HEK293T (cell line): ENCODE measurements at regions not wholly inside any gene's neighbourhood (a gene's known extent, or its start where the extent isn't known, plus 50 kb on each side); places are given as distances from the start of the nearest gene placed in this dataset.
"Not testable (repeated sequence)": the region's sequence is repeated elsewhere in the genome, so short reads cannot be mapped to it uniquely, and the experiment has no call there.

Experiments
- CTCF ChIA-PET: fragments of 350-600 bp; formaldehyde crosslinking; extraction: SDS; loops from one replicate; lab custom pipeline; 2021; ENCODE audit warnings: antibody characterized with exemption, inconsistent platforms; lab: Yijun Ruan, JAX
- POLR2A ChIA-PET: fragments of 350-600 bp; formaldehyde crosslinking; extraction: SDS; loops from one replicate; lab custom pipeline; 2020; ENCODE audit warnings: antibody characterized with exemption, inconsistent platforms; lab: Yijun Ruan, JAX
- DNase-seq: peaks from one replicate; pipeline ENCODE4 v3.0.0; 2012; ENCODE audit warnings: mixed read lengths; ENCODE audit errors: extremely low spot score
- ARNT ChIP-seq: fragments of 450-650 bp; IDR thresholded peaks from 2 replicates; pipeline ENCODE4 v1.6.1; 2017; ENCODE audit warnings: mild to moderate bottlenecking
- BHLHE40 ChIP-seq: fragments of 450-650 bp; IDR thresholded peaks from 2 replicates; pipeline ENCODE4 v1.6.1; 2016; ENCODE audit warnings: mild to moderate bottlenecking, moderate library complexity, borderline replicate concordance
- CTBP1 ChIP-seq: fragments of 450-650 bp; IDR thresholded peaks from 2 replicates; pipeline ENCODE4 v1.6.1; 2016; ENCODE audit warnings: borderline replicate concordance
- ELF4 ChIP-seq: fragments of 450-650 bp; IDR thresholded peaks from 2 replicates; pipeline ENCODE4 v1.6.1; 2017; ENCODE audit warnings: antibody characterized with exemption
- FOXA1 ChIP-seq: fragments of 450-650 bp; IDR thresholded peaks from 2 replicates; pipeline ENCODE4 v1.6.1; 2016; ENCODE audit warnings: mild to moderate bottlenecking
- FOXK2 ChIP-seq: fragments of 450-650 bp; IDR thresholded peaks from 2 replicates; pipeline ENCODE4 v1.6.1; 2016; ENCODE audit warnings: mild to moderate bottlenecking
- FOXM1 ChIP-seq: fragments of 450-650 bp; IDR thresholded peaks from 2 replicates; pipeline ENCODE4 v1.6.1; 2017; ENCODE audit warnings: mild to moderate bottlenecking, borderline replicate concordance
- HDGF ChIP-seq: fragments of 450-650 bp; IDR thresholded peaks from 2 replicates; pipeline ENCODE4 v1.6.1; 2017; ENCODE audit warnings: antibody characterized with exemption, borderline replicate concordance
- L3MBTL2 ChIP-seq: fragments of 450-650 bp; conservative IDR thresholded peaks from 2 replicates; pipeline ENCODE4 v1.6.1; 2016; ENCODE audit warnings: mild to moderate bottlenecking
- LEF1 ChIP-seq: fragments of 450-650 bp; IDR thresholded peaks from 2 replicates; pipeline ENCODE4 v1.6.1; 2017; ENCODE audit warnings: mild to moderate bottlenecking, borderline replicate concordance
- NFRKB ChIP-seq: fragments of 450-650 bp; IDR thresholded peaks from 2 replicates; pipeline ENCODE4 v1.6.1; 2016; ENCODE audit warnings: mild to moderate bottlenecking, moderate library complexity
- PKNOX1 ChIP-seq: fragments of 450-650 bp; IDR thresholded peaks from 2 replicates; pipeline ENCODE4 v1.6.1; 2016
- SP1 ChIP-seq: fragments of 450-650 bp; IDR thresholded peaks from 2 replicates; pipeline ENCODE4 v1.6.1; 2017
- SUZ12 ChIP-seq: fragments of 450-650 bp; IDR thresholded peaks from 2 replicates; pipeline ENCODE4 v1.6.1; 2016; ENCODE audit warnings: mild to moderate bottlenecking
- TARDBP ChIP-seq: fragments of 450-650 bp; IDR thresholded peaks from 2 replicates; pipeline ENCODE4 v1.6.1; 2016
- ZNF384 ChIP-seq: fragments of 450-650 bp; IDR thresholded peaks from 2 replicates; pipeline ENCODE4 v1.6.1; 2016

GRCh38 chr16:52301026-52301425, 245.9 kb downstream of the TOX3 start:
- DNase-seq, result no peak
- ChIA-PET CTCF (no interaction called here), POLR2A (no interaction called here)
- TF ChIP-seq PKNOX1 (no peak), FOXK2 (no peak), L3MBTL2 (no peak), ELF4 (no peak)

DNA sequence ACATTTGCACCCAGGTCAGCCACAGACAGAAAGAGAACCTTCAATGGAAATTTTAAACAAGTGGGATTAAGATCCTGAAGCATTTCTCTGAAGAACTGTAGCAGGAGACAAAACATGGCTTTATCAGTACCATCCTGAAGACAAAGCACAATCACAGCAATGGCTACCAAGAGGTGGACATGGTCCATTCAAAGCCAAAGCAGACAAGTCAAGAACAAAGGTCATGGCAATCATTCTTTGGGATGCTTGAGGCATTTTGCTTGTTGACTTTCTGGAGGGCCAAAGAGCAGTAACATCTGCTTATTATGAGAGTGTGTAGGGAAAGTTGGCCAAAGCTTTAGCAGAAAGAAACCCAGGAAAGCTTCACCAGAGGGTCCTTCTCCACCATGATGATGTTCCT, 248.2 kb downstream of the TOX3 start:
- ChIA-PET POLR2A (no interaction called here), CTCF (no interaction called here)
- TF ChIP-seq TARDBP, result no peak
- no peak for TF ChIP-seq BHLHE40
- no peak for TF ChIP-seq FOXK2
- TF ChIP-seq ZNF384, result no peak
- no peak for TF ChIP-seq SP1
- TF ChIP-seq FOXM1, result no peak
- no peak for TF ChIP-seq FOXA1
- no peak for TF ChIP-seq PKNOX1
- TF ChIP-seq CTBP1, result no peak
- TF ChIP-seq L3MBTL2, result no peak
- no peak for TF ChIP-seq SUZ12
- TF ChIP-seq LEF1, result no peak
- no peak for TF ChIP-seq HDGF
- no peak for TF ChIP-seq ARNT
- TF ChIP-seq ELF4, result no peak
- no peak for TF ChIP-seq NFRKB
- DNase-seq, result no peak

GRCh38 chr16:52296706-52297315, 250.1 kb downstream of the TOX3 start:
- CTCF ChIA-PET, POLR2A ChIA-PET, DNase-seq: not testable (repeated sequence)

GRCh38 chr16:52296076-52296475, 250.9 kb downstream of the TOX3 start:
- ChIA-PET CTCF (no interaction called here), POLR2A (no interaction called here)
- DNase-seq, result no peak
- no peak for TF ChIP-seq L3MBTL2

DNA sequence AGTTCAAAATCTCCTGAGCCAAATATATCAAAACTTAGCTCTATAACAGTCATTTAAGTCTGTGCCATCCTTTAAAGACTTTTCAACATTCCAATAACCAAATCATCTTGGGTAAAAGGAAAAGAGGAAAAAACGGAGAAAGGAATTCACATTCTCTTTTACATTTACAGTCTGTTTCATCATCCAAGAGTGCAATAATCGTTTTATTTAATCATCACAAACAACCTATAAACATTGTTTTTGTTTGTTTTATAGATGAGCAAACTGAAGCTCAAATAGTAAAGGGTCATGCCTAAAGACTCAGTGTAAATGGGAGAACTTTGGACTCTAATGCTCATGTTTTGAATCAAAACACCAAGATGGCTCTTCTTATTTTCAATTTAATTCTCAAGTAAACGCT, 252.3 kb downstream of the TOX3 start:
- DNase-seq, result no peak
- CTCF ChIA-PET, result no interaction called here
- POLR2A ChIA-PET, result no interaction called here
- no peak for TF ChIP-seq HDGF
- no peak for TF ChIP-seq NFRKB
- no peak for TF ChIP-seq ELF4
- TF ChIP-seq FOXA1, result no peak
- TF ChIP-seq SP1, result no peak
- no peak for TF ChIP-seq CTBP1
- TF ChIP-seq SUZ12, result no peak
- no peak for TF ChIP-seq FOXK2
- TF ChIP-seq ZNF384, result no peak
- no peak for TF ChIP-seq BHLHE40
- TF ChIP-seq FOXM1, result no peak

- TF ChIP-seq FOXA1 (no peak), BHLHE40 (no peak), ARNT (no peak), PKNOX1 (no peak), HDGF (no peak), FOXM1 (no peak), NFRKB (no peak), ZNF384 (no peak), CTBP1 (no peak), TARDBP (no peak), LEF1 (no peak), SUZ12 (no peak), L3MBTL2 (no peak), FOXK2 (no peak), SP1 (no peak)
- DNase-seq, result no peak
- CTCF ChIA-PET, result no interaction called here
- POLR2A ChIA-PET, result no interaction called here
Measured at GRCh38 chr16:52293204-52293603, 253.7 kb downstream of the TOX3 start.

DNA sequence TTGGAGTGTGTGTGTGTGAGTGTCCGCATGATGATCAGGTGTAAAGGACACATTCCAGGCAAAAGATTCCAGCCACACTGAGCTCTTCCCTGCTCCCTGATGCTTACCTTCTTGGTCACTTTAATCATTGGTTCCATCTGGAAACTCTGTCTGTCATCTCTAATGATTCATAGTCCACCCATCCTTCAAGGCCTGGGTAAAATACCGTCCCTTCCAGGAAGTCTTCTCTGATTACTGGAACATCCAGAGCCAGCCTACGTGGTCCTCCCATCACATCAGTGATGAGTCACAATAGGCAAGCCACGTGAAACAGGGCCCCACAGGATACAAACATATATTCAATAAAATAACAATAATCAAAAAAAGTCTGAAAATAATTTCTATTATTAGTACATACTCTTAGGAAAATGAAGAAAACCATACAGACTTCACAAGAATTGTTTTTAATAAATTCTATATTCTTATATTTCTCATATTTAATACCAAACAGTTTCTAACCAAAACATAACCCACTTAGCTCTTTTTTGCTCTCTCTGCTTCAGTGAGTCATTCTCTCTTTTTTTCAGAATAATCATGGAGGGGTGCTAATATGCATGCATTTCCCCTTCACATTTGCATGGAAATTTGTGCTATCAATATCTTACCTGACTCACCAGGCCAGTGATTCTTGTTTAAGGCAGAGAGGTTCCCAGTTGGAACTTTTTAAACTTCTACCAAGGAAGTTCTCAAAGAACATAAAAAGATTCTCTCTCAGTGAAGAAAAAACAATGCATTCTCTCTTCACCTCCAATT, 263.2 kb downstream of the TOX3 start:
- TF ChIP-seq TARDBP (no peak), FOXA1 (no peak), CTBP1 (no peak), PKNOX1 (no peak), ELF4 (no peak), SP1 (no peak), LEF1 (no peak), SUZ12 (no peak)
- DNase-seq, result no peak
- ChIA-PET CTCF (no interaction called here), POLR2A (no interaction called here)
